Colonic mucosa (tissue), 4 donors: ENCODE measurements at regions not wholly inside any gene's neighbourhood (a gene's known extent, or its start where the extent isn't known, plus 50 kb on each side); places are given as distances from the start of the nearest gene placed in this dataset.

Experiments used
- DNase-seq: peaks from one replicate; pipeline ENCODE4 v3.0.0-alpha.2; 2020
- H3K27ac ChIP-seq: fragments of 200-600 bp; one replicate; pipeline ENCODE4 v1.8.0; 2021
- H3K27me3 ChIP-seq: fragments of 200-600 bp; one replicate; pipeline ENCODE4 v1.8.0; 2021
- H3K36me3 ChIP-seq: fragments of 200-600 bp; one replicate; pipeline ENCODE4 v1.8.0; 2021
- H3K4me1 ChIP-seq: fragments of 200-600 bp; one replicate; pipeline ENCODE4 v1.8.0; 2021; ENCODE audit warnings: mild to moderate bottlenecking
- H3K4me3 ChIP-seq: fragments of 200-600 bp; one replicate; pipeline ENCODE4 v1.8.0; 2021
- H3K9ac ChIP-seq, 2 donors: one replicate each; pipeline ENCODE4 v1.7.0; 2013; ENCODE audit warnings: control low read depth in 2 of 2, low read depth in 2 of 2, low read length in 2 of 2
- H3K9me3 ChIP-seq: fragments of 200-600 bp; one replicate; pipeline ENCODE4 v1.8.0; 2021
- CTCF ChIP-seq: fragments of 200-600 bp; IDR thresholded peaks from one replicate; pipeline ENCODE4 v1.8.0; 2022; ENCODE audit warnings: antibody characterized with exemption, mild to moderate bottlenecking
- intact Hi-C: fragments of 100-400 bp; cut with DNase I; formaldehyde crosslinking; loops from one replicate; pipeline ENCODE4 v1.14.1; 2022
- donor health status: healthy.
- donor health status: DM: no; HTN: no; CAD: no.
- donor health status: DM: no; HTN: no; CAD: no.

GRCh38 chr1:195218428-195219212 lies 1389.6 kb downstream of the KCNT2 start:
- Histone ChIP-seq H3K27ac (no peak overlapping the region), H3K9me3 (no peaks in the 10 kb centered on the region), H3K36me3 (no peaks in the 10 kb centered on the region), H3K9ac (no peak overlapping the region), H3K4me3 (no peak overlapping the region), H3K4me1 (no peaks in the 10 kb centered on the region), H3K27me3 (no peaks in the 10 kb centered on the region)
- DNase-seq, result no peak
- TF ChIP-seq CTCF, result no peak
- intact Hi-C loops, result no loop called here

GRCh38 chr1:195202241-195202640 lies 1406.0 kb downstream of the KCNT2 start:
- Histone ChIP-seq H3K9ac (no peak overlapping the region), H3K9me3 (no peaks in the 10 kb centered on the region), H3K4me1 (no peaks in the 10 kb centered on the region), H3K36me3 (no peaks in the 10 kb centered on the region), H3K27ac (no peak overlapping the region), H3K4me3 (no peak overlapping the region), H3K27me3 (no peaks in the 10 kb centered on the region)
- no peak for TF ChIP-seq CTCF
- intact Hi-C loops, result no loop called here
- DNase-seq, result no peak

GRCh38 chr1:195200772-195201171 lies 1407.5 kb downstream of the KCNT2 start:
- TF ChIP-seq CTCF, result no peak
- DNase-seq, result no peak
- H3K27ac ChIP-seq, result no peak overlapping the region
- no peaks in the 10 kb centered on the region for H3K27me3 ChIP-seq
- H3K9me3 ChIP-seq, result no peaks in the 10 kb centered on the region
- no peak overlapping the region for H3K9ac ChIP-seq
- no peaks in the 10 kb centered on the region for H3K4me1 ChIP-seq
- no peaks in the 10 kb centered on the region for H3K36me3 ChIP-seq
- intact Hi-C loops, result no loop called here
- H3K4me3 ChIP-seq, result no peak overlapping the region

GRCh38 chr1:195197116-195197515 lies 1411.1 kb downstream of the KCNT2 start:
- H3K27ac ChIP-seq, result no peak overlapping the region
- intact Hi-C loops, result no loop called here
- no peaks in the 10 kb centered on the region for H3K27me3 ChIP-seq
- no peaks in the 10 kb centered on the region for H3K9me3 ChIP-seq
- H3K4me3 ChIP-seq, result no peak overlapping the region
- H3K4me1 ChIP-seq, result no peaks in the 10 kb centered on the region
- no peaks in the 10 kb centered on the region for H3K36me3 ChIP-seq
- no peak for TF ChIP-seq CTCF
- DNase-seq, result no peak
- no peak overlapping the region for H3K9ac ChIP-seq

GRCh38 chr1:195195423-195196057 lies 1412.7 kb downstream of the KCNT2 start:
- Histone ChIP-seq H3K27me3 (no peaks in the 10 kb centered on the region), H3K9me3 (no peaks in the 10 kb centered on the region), H3K9ac (no peak overlapping the region), H3K36me3 (no peaks in the 10 kb centered on the region), H3K4me3 (no peak overlapping the region), H3K27ac (no peak overlapping the region), H3K4me1 (no peaks in the 10 kb centered on the region)
- TF ChIP-seq CTCF, result no peak
- no peak for DNase-seq
- intact Hi-C loops, result no loop called here
